Mesenchymal stem cell (in vitro differentiated cells and primary cell): ENCODE measurements at regions not wholly inside any gene's neighbourhood (a gene's known extent, or its start where the extent isn't known, plus 50 kb on each side); places are given as distances from the start of the nearest gene placed in this dataset.
A peak's percentile ranks its signal among the peaks of the same experiment; 100 is the strongest.
"Not testable (repeated sequence)": the region's sequence is repeated elsewhere in the genome, so short reads cannot be mapped to it uniquely, and the experiment has no call there.

Source experiments
- DNase-seq: peaks from one replicate; pipeline ENCODE4 v3.0.0-alpha.2; 2013
- H2AFZ ChIP-seq: one replicate; pipeline ENCODE4 v1.6.1; 2013; ENCODE audit warnings: low read depth, mild to moderate bottlenecking, control low read depth, inconsistent platforms, low read length, moderate library complexity
- H2AK5ac ChIP-seq: 2 replicates; pipeline ENCODE4 v1.6.1; 2013; ENCODE audit warnings: low read length, moderate library complexity, mild to moderate bottlenecking, inconsistent platforms; ENCODE audit not compliant: severe bottlenecking
- H2BK120ac ChIP-seq: one replicate; pipeline ENCODE4 v1.6.1; 2013; ENCODE audit warnings: low read depth, mild to moderate bottlenecking, inconsistent platforms, low read length, moderate library complexity
- H2BK12ac ChIP-seq, 2 experiments: one replicate each; pipeline ENCODE4 v1.6.1; 2013; ENCODE audit warnings: inconsistent platforms in 2 of 2, low read length in 2 of 2, mild to moderate bottlenecking in 2 of 2, moderate library complexity in 2 of 2, control low read depth in 1 of 2
- H2BK15ac ChIP-seq: one replicate; pipeline ENCODE4 v1.6.1; 2013; ENCODE audit warnings: mild to moderate bottlenecking, low read depth, inconsistent platforms; ENCODE audit not compliant: poor library complexity, severe bottlenecking
- H2BK5ac ChIP-seq: 2 replicates; pipeline ENCODE4 v1.6.1; 2013; ENCODE audit warnings: low read depth, mild to moderate bottlenecking, low read length, control low read depth, inconsistent platforms; ENCODE audit not compliant: poor library complexity, severe bottlenecking
- H3K14ac ChIP-seq, 2 experiments: one replicate each; pipeline ENCODE4 v1.6.1; 2013; ENCODE audit warnings: inconsistent platforms in 2 of 2, low read length in 2 of 2, control low read depth in 1 of 2, mild to moderate bottlenecking in 1 of 2, moderate library complexity in 1 of 2
- H3K18ac ChIP-seq, 2 experiments: one replicate each; pipeline ENCODE4 v1.6.1; 2013; ENCODE audit warnings: inconsistent platforms in 2 of 2, low read length in 2 of 2, control low read depth in 1 of 2, low read depth in 1 of 2, mild to moderate bottlenecking in 1 of 2
- H3K23ac ChIP-seq, 2 experiments: one replicate each; pipeline ENCODE4 v1.6.1; 2013; ENCODE audit warnings: inconsistent platforms in 2 of 2, low read length in 2 of 2, mild to moderate bottlenecking in 2 of 2, moderate library complexity in 2 of 2, control low read depth in 1 of 2
- H3K27ac ChIP-seq: 2 replicates; pipeline ENCODE4 v1.5.1; 2013; ENCODE audit warnings: mild to moderate bottlenecking, moderate library complexity, low read length, control low read depth, inconsistent platforms; ENCODE audit not compliant: poor library complexity, severe bottlenecking
- H3K27me3 ChIP-seq, 2 experiments: 2 replicates each; pipeline versions ENCODE4 v1.6.1 to v1.7.0; 2013; ENCODE audit warnings: low read length in 2 of 2, mild to moderate bottlenecking in 2 of 2, moderate library complexity in 2 of 2, control low read depth in 1 of 2, inconsistent platforms in 1 of 2; ENCODE audit not compliant: control insufficient read depth in 1 of 2, insufficient read depth in 1 of 2
- H3K36me3 ChIP-seq, 2 experiments: 2 replicates each; pipeline versions ENCODE4 v1.6.1 to v1.7.0; 2013; ENCODE audit warnings: low read length in 2 of 2, control low read depth in 1 of 2, inconsistent platforms in 1 of 2, low read depth in 1 of 2, mild to moderate bottlenecking in 1 of 2; ENCODE audit not compliant: insufficient read depth in 2 of 2, control insufficient read depth in 1 of 2
- H3K4ac ChIP-seq, 2 experiments: one replicate each; pipeline ENCODE4 v1.6.1; 2013; ENCODE audit warnings: inconsistent platforms in 2 of 2, low read length in 2 of 2, mild to moderate bottlenecking in 2 of 2, moderate library complexity in 2 of 2, control low read depth in 1 of 2, low read depth in 1 of 2
- H3K4me1 ChIP-seq: 2 replicates; pipeline ENCODE4 v1.6.1; 2013; ENCODE audit warnings: low read depth, low read length, control low read depth; ENCODE audit not compliant: control insufficient read depth, insufficient read depth
- H3K4me2 ChIP-seq: 2 replicates; pipeline ENCODE4 v1.6.1; 2013; ENCODE audit warnings: low read length, mild to moderate bottlenecking, inconsistent platforms; ENCODE audit not compliant: poor library complexity, severe bottlenecking
- H3K4me3 ChIP-seq, 2 experiments: 2 replicates each; pipeline versions ENCODE4 v1.5.1 to v1.7.0; 2013; ENCODE audit warnings: low read length in 2 of 2, mild to moderate bottlenecking in 2 of 2, control low read depth in 1 of 2, low read depth in 1 of 2; ENCODE audit not compliant: insufficient read depth in 1 of 2
- H3K79me1 ChIP-seq: replicated peaks from 2 replicates; pipeline ENCODE4 v1.6.1; 2013; ENCODE audit warnings: mild to moderate bottlenecking, control low read depth, low read length, inconsistent platforms; ENCODE audit not compliant: poor library complexity, severe bottlenecking
- H3K9ac ChIP-seq: 2 replicates; pipeline ENCODE4 v1.7.0; 2013; ENCODE audit warnings: mild to moderate bottlenecking, low read length, moderate library complexity
- H3K9me3 ChIP-seq: 2 replicates; pipeline ENCODE4 v1.7.0; 2013; ENCODE audit warnings: mild to moderate bottlenecking, low read length; ENCODE audit not compliant: control insufficient read depth
- H4K8ac ChIP-seq: one replicate; pipeline ENCODE4 v1.6.1; 2013; ENCODE audit warnings: inconsistent platforms, mild to moderate bottlenecking, low read length, moderate library complexity
- H4K91ac ChIP-seq: one replicate; pipeline ENCODE4 v1.6.1; 2013; ENCODE audit warnings: mild to moderate bottlenecking, low read length, inconsistent platforms
- WGBS: methylation state at CpG from one replicate; pipeline ENCODE4 v1.1.7; 2013; ENCODE audit warnings: mixed read lengths; 5-methylcytosine and 5-hydroxymethylcytosine counted together

- H3K9ac ChIP-seq: no peak overlapping the region
- H3K27me3 ChIP-seq: no peaks in the 10 kb centered on the region
- WGBS: 97% methylated on average over 3 of the region's 4 CpGs
Observed at GRCh38 chr7:149559711-149560110, 62.1 kb upstream of the ZNF746 start.

GRCh38 chr7:149558149-149558861 is 60.7 kb upstream of the ZNF746 start:
- no peak overlapping the region for H2BK5ac ChIP-seq
- no peak overlapping the region for H2BK120ac ChIP-seq
- H3K4me3 ChIP-seq: no peak overlapping the region
- 94% methylated on average over 6 of the region's 6 CpGs for whole genome bisulfite sequencing
- H4K91ac ChIP-seq: no peak overlapping the region
- no peak overlapping the region for H3K14ac ChIP-seq
- peaks cover 8% of the 10 kb centered on the region for H3K4me1 ChIP-seq
- no peak overlapping the region for H3K9ac ChIP-seq
- no peak overlapping the region for H2BK12ac ChIP-seq
- H4K8ac ChIP-seq: no peak overlapping the region
- H3K79me1 ChIP-seq: peaks cover 29% of the 10 kb centered on the region
- H3K4ac ChIP-seq: no peak overlapping the region
- H3K9me3 ChIP-seq: no peaks in the 10 kb centered on the region
- H2AFZ ChIP-seq: no peak overlapping the region
- no peak overlapping the region for H3K27ac ChIP-seq
- no peaks in the 10 kb centered on the region for H3K27me3 ChIP-seq
- H3K23ac ChIP-seq: no peak overlapping the region
- H3K18ac ChIP-seq: no peak overlapping the region
- no peak overlapping the region for H2BK15ac ChIP-seq
- peaks cover 24 to 29% of the 10 kb centered on the region in 2 experiments for H3K36me3 ChIP-seq
- no peak overlapping the region for H3K4me2 ChIP-seq
- DNase-seq: no peak
- H2AK5ac ChIP-seq: no peak overlapping the region

More at GRCh38 chr7:149559711-149560110, 62.1 kb upstream of the ZNF746 start:
- H3K27ac ChIP-seq: no peak overlapping the region
- H4K91ac ChIP-seq: no peak overlapping the region
- no peak overlapping the region for H3K4me2 ChIP-seq
- H3K4me3 ChIP-seq: no peak overlapping the region
- H2BK12ac ChIP-seq: no peak overlapping the region
- no peak overlapping the region for H3K23ac ChIP-seq
- peaks cover 36% of the 10 kb centered on the region for H3K79me1 ChIP-seq
- H3K36me3 ChIP-seq: peaks cover 18 to 35% of the 10 kb centered on the region in 2 experiments
- H2AK5ac ChIP-seq: no peak overlapping the region
- no peak overlapping the region for H2AFZ ChIP-seq
- H3K14ac ChIP-seq: no peak overlapping the region
- no peak overlapping the region for H4K8ac ChIP-seq
- no peak overlapping the region for H3K18ac ChIP-seq
- H2BK5ac ChIP-seq: no peak overlapping the region
- H3K4ac ChIP-seq: no peak overlapping the region
- peaks cover 8% of the 10 kb centered on the region for H3K9me3 ChIP-seq
- DNase-seq: peak; percentile 56
- no peak overlapping the region for H2BK120ac ChIP-seq
- H2BK15ac ChIP-seq: no peak overlapping the region
- peaks cover 8% of the 10 kb centered on the region for H3K4me1 ChIP-seq

GRCh38 chr7:149556525-149556924 is 58.9 kb upstream of the ZNF746 start:
- H4K8ac ChIP-seq, H3K9me3 ChIP-seq, H3K4me1 ChIP-seq, H2AK5ac ChIP-seq, DNase-seq, H4K91ac ChIP-seq, H3K27me3 ChIP-seq, H3K4me3 ChIP-seq, H3K4ac ChIP-seq, H3K18ac ChIP-seq, H3K4me2 ChIP-seq, H2AFZ ChIP-seq, H2BK120ac ChIP-seq, H2BK15ac ChIP-seq, H2BK12ac ChIP-seq, H2BK5ac ChIP-seq, H3K9ac ChIP-seq, H3K14ac ChIP-seq, H3K27ac ChIP-seq, H3K23ac ChIP-seq: not testable (repeated sequence)
- H3K36me3 ChIP-seq: peaks cover 31 to 45% of the 10 kb centered on the region in 2 experiments
- 97% methylated on average over 4 of the region's 4 CpGs for WGBS
- H3K79me1 ChIP-seq: peaks cover 26% of the 10 kb centered on the region

DNA sequence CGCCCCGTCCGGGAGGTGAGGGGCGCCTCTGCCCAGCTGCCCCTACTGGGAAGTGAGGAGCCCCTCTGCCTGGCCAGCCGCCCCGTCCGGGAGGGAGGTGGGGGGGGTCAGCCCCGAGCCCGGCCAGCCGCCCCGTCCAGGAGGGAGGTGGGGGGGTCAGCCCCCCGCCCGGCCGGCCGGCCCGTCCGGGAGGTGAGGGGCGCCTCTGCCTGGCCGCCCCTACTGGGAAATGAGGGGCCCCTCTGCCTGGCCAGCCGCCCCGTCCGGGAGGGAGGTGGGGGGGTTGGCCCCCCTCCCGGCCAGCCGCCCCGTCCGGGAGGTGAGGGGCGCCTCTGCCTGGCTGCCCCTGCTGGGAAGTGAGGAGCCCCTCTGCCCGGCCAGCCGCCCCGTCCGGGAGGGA is 57.2 kb upstream of the ZNF746 start:
- not testable (repeated sequence) for H3K9me3 ChIP-seq, H3K4me3 ChIP-seq, DNase-seq, H2AK5ac ChIP-seq, H2BK15ac ChIP-seq, H3K9ac ChIP-seq, H3K18ac ChIP-seq, H3K27me3 ChIP-seq, H4K91ac ChIP-seq, H2AFZ ChIP-seq, H3K4me1 ChIP-seq, H2BK5ac ChIP-seq, H2BK120ac ChIP-seq, H2BK12ac ChIP-seq, H3K4ac ChIP-seq, H4K8ac ChIP-seq, H3K27ac ChIP-seq, H3K14ac ChIP-seq, H3K23ac ChIP-seq, H3K4me2 ChIP-seq
- WGBS: 96% methylated on average over 12 of the region's 31 CpGs
- Histone ChIP-seq H3K36me3 (peaks cover 39 to 57% of the 10 kb centered on the region in 2 experiments), H3K79me1 (peaks cover 18% of the 10 kb centered on the region)
